HepG2 (cell line): ENCODE measurements at regions not wholly inside any gene's neighbourhood (a gene's known extent, or its start where the extent isn't known, plus 50 kb on each side); places are given as distances from the start of the nearest gene placed in this dataset.

Experiments used
- ATAC-seq: fragments of 200-7000 bp; cut with Tn5 transposase; 3 replicates; pipeline ENCODE4 v1.9.1; 2020; ENCODE audit warnings: mild to moderate bottlenecking, moderate library complexity
- BruUV-seq: library from RNA; stranded (reverse); fragments of 400-500 nt; replicated peaks from 2 replicates; lab custom pipeline; 2021; lab: Mats Ljungman, UMichigan
- CTCF ChIA-PET: fragments of 300-600 bp; formaldehyde crosslinking; extraction: SDS; loops from one replicate; lab custom pipeline; 2021; ENCODE audit warnings: low total read pairs, inconsistent platforms, low intra/inter-chr PET ratio; lab: Yijun Ruan, JAX
- POLR2A ChIA-PET: fragments of 350-600 bp; sonication (Branson Sonifier 250); formaldehyde crosslinking; loops from one replicate; lab custom pipeline; 2020; ENCODE audit warnings: antibody characterized with exemption, inconsistent platforms; lab: Yijun Ruan, JAX
- DNase-seq: peaks from one replicate; pipeline ENCODE4 v3.0.0-alpha.2; 2015; ENCODE audit warnings: low spot score
- FAIRE-seq: peaks from 3 replicates; lab custom pipeline; 2011; peaks lifted over from hg19 to GRCh38; lab: Jason Lieb, UNC
- H2AFZ ChIP-seq: one replicate; pipeline ENCODE4 v1.6.1; 2011; ENCODE audit warnings: low read length, inconsistent platforms
- H3K27ac ChIP-seq: fragments of 300-600 bp; 3 replicates; pipeline ENCODE4 v1.8.0; 2011; ENCODE audit warnings: mixed run types, mild to moderate bottlenecking, mixed read lengths, low read length, inconsistent platforms; ENCODE audit not compliant: insufficient read depth; ENCODE audit errors: extremely low read length
- H3K27me3 ChIP-seq, 2 experiments: fragments of 200-600 bp in 1 of 2; 2 replicates in 1 of 2; 3 replicates in 1 of 2; pipeline versions ENCODE4 v1.6.0 to v1.8.0; 2011; ENCODE audit warnings: low read length in 2 of 2, mild to moderate bottlenecking in 2 of 2, moderate library complexity in 2 of 2, inconsistent platforms in 1 of 2; ENCODE audit not compliant: insufficient read depth in 2 of 2, control insufficient read depth in 1 of 2
- H3K36me3 ChIP-seq, 2 experiments: fragments of 200-600 bp in 1 of 2; replicated peaks in 1 of 2; 2 replicates in 1 of 2; 3 replicates in 1 of 2; pipeline versions ENCODE4 v1.5.1 to v1.8.0; 2011; ENCODE audit warnings: low read length in 2 of 2, inconsistent platforms in 1 of 2; ENCODE audit not compliant: insufficient read depth in 2 of 2, control insufficient read depth in 1 of 2
- H3K4me1 ChIP-seq: 2 replicates; pipeline ENCODE4 v1.5.1; 2012; ENCODE audit warnings: low read length, inconsistent platforms; ENCODE audit not compliant: insufficient read depth
- H3K4me2 ChIP-seq: 2 replicates; pipeline ENCODE4 v1.6.0; 2011; ENCODE audit warnings: low read depth, low read length, inconsistent platforms
- H3K4me3 ChIP-seq, 3 experiments: fragments of 200-600 bp in 1 of 3; sonication (generic), shearing (Covaris generic) in 1 of 3; replicated peaks in 1 of 3; 2 replicates each; pipeline ENCODE4 v1.5.1; 2011 to 2016; ENCODE audit warnings: low read length in 3 of 3, inconsistent platforms in 2 of 3, low read depth in 2 of 3, mild to moderate bottlenecking in 2 of 3, control low read depth in 1 of 3, mixed read lengths in 1 of 3; ENCODE audit not compliant: insufficient read depth in 1 of 3
- H3K79me2 ChIP-seq: one replicate; pipeline ENCODE4 v1.6.1; 2011; ENCODE audit warnings: low read length, inconsistent platforms; ENCODE audit not compliant: insufficient read depth
- H3K9ac ChIP-seq: 2 replicates; pipeline ENCODE4 v1.6.0; 2011; ENCODE audit warnings: mild to moderate bottlenecking, low read depth, low read length, inconsistent platforms; ENCODE audit not compliant: insufficient read depth
- H3K9me3 ChIP-seq: 2 replicates; pipeline ENCODE4 v1.5.1; 2012; ENCODE audit warnings: mild to moderate bottlenecking, low read length
- H4K20me1 ChIP-seq: 2 replicates; pipeline ENCODE4 v1.6.0; 2011; ENCODE audit warnings: inconsistent platforms, mild to moderate bottlenecking, low read length, moderate library complexity; ENCODE audit not compliant: insufficient read depth
- ATAD3A ChIP-seq: sonication (generic); formaldehyde crosslinking; IDR thresholded peaks from 2 replicates; pipeline ENCODE4 v1.4.0; 2020; ENCODE audit warnings: missing genetic modification reagents
- ATF7 ChIP-seq, 2 experiments: fragments of 450-650 bp in 1 of 2; sonication (generic) in 1 of 2; formaldehyde crosslinking in 1 of 2; IDR thresholded peaks; 2 replicates each; pipeline versions ENCODE4 v1.4.0 to v1.6.1; 2016 to 2020; ENCODE audit warnings: antibody characterized with exemption in 1 of 2, mild to moderate bottlenecking in 1 of 2, missing genetic modification reagents in 1 of 2
- CREB1 ChIP-seq, 2 experiments: fragments of 450-650 bp in 1 of 2; IDR thresholded peaks; 2 replicates each; pipeline ENCODE4 v1.6.1; 2016 to 2017; ENCODE audit warnings: control low read depth in 1 of 2, mild to moderate bottlenecking in 1 of 2, missing compliant biosample characterization in 1 of 2, missing genetic modification characterization in 1 of 2
- HDAC6 ChIP-seq: fragments of 200-600 bp; sonication (generic); IDR thresholded peaks from 2 replicates; pipeline ENCODE4 v1.7.0; 2017; ENCODE audit warnings: mild to moderate bottlenecking, antibody characterized with exemption, low read length, low read depth
- HNRNPLL ChIP-seq: fragments of 200-400 bp; formaldehyde crosslinking; IDR thresholded peaks from 2 replicates; pipeline ENCODE4 v1.6.1; 2017; ENCODE audit warnings: mild to moderate bottlenecking, low read depth, low read length; ENCODE audit not compliant: poor library complexity, severe bottlenecking
- KLF13 ChIP-seq: sonication (generic); formaldehyde crosslinking; IDR thresholded peaks from 2 replicates; pipeline ENCODE4 v1.4.0; 2020; ENCODE audit warnings: mild to moderate bottlenecking, missing genetic modification reagents
- POLR2AphosphoS2 ChIP-seq: IDR thresholded peaks from 2 replicates; pipeline ENCODE4 v1.6.1; 2011; ENCODE audit warnings: low read depth, low read length, improper control_type of control experiment
- REXO4 ChIP-seq: sonication (generic); formaldehyde crosslinking; IDR thresholded peaks from 2 replicates; pipeline ENCODE4 v1.8.0; 2022; ENCODE audit warnings: missing genetic modification reagents, mild to moderate bottlenecking, borderline replicate concordance
- SKIL ChIP-seq: sonication (generic); formaldehyde crosslinking; IDR thresholded peaks from 2 replicates; pipeline ENCODE4 v1.8.0; 2022; ENCODE audit warnings: missing genetic modification reagents, mild to moderate bottlenecking, moderate library complexity, borderline replicate concordance
- THRA ChIP-seq: sonication (generic); formaldehyde crosslinking; IDR thresholded peaks from 2 replicates; pipeline ENCODE4 v1.4.0; 2020; ENCODE audit warnings: missing genetic modification reagents, borderline replicate concordance
- ZNF232 ChIP-seq: sonication (generic); formaldehyde crosslinking; IDR thresholded peaks from 2 replicates; pipeline ENCODE4 v1.4.0; 2020; ENCODE audit warnings: missing genetic modification reagents, borderline replicate concordance
- ZNF83 ChIP-seq: sonication (generic); formaldehyde crosslinking; IDR thresholded peaks from 2 replicates; pipeline ENCODE4 v1.4.0; 2020; ENCODE audit warnings: missing genetic modification reagents, mild to moderate bottlenecking, borderline replicate concordance
- WGBS: methylation state at CpG from one replicate; pipeline ENCODE4 v1.1.6; 2017; ENCODE audit warnings: low lambda C conversion rate; 5-methylcytosine and 5-hydroxymethylcytosine counted together
- in situ Hi-C: cut with HindIII; loops from 2 replicates; pipeline ENCODE4 v1.10.0; 2017; ENCODE audit warnings: low pct_unique_long_range_greater_than_20kb; ENCODE audit not compliant: extremely low pct_ligation_motif_present
- intact Hi-C: fragments of 100-400 bp; cut with micrococcal nuclease; formaldehyde crosslinking; loops from one replicate; pipeline ENCODE4 v1.10.0; 2022; ENCODE audit not compliant: unreplicated experiment

- no peak for ATAC-seq
- H2AFZ ChIP-seq: no peak overlapping the region
- WGBS: 34% methylated on average over 8 of the region's 9 CpGs
- TF ChIP-seq ATF7 (IDR thresholded peaks at IDR 0.05) (peak; percentile 89), ATF7 (CRISPR knock-in tag; IDR thresholded peaks at IDR 0.05) (no peak), THRA (CRISPR knock-in tag) (no peak), CREB1 (IDR thresholded peaks at IDR 0.05) (peak; percentile 50; the same call in 1 of the 2 replicates), CREB1 (CRISPR knock-in tag; IDR thresholded peaks at IDR 0.05) (no peak)
- TF ChIP-seq, all 625 proteins: peak for 2
- DNase-seq (no peak), FAIRE-seq (no peak)
- no peak overlapping the region for H3K4me2 ChIP-seq
- H3K9ac ChIP-seq: no peak overlapping the region
- no peaks in the 10 kb centered on the region for H3K79me2 ChIP-seq
- H3K4me1 ChIP-seq: no peaks in the 10 kb centered on the region
- intact Hi-C loops (no loop called here), in situ Hi-C loops (no loop called here)
- BruUV-seq: no TSS peak
- no peak overlapping the region for H3K4me3 ChIP-seq
- no peak overlapping the region for H3K27ac ChIP-seq
- H3K36me3 ChIP-seq: no peaks in the 10 kb centered on the region
- ChIA-PET CTCF (no interaction called here), POLR2A (no interaction called here)
- peaks cover 0 to 15% of the 10 kb centered on the region in 2 experiments; a peak in 2 of 5 replicates for H3K27me3 ChIP-seq
- no peaks in the 10 kb centered on the region for H3K9me3 ChIP-seq
- H4K20me1 ChIP-seq: no peaks in the 10 kb centered on the region
These were observed 494.6 kb downstream of the ENC1 start for GRCh38 chr5:74145951-74146350.

GRCh38 chr5:74143721-74144330 is 496.7 kb downstream of the ENC1 start:
- Histone ChIP-seq H3K4me3 (no peak overlapping the region), H4K20me1 (no peaks in the 10 kb centered on the region), H3K27ac (no peak overlapping the region), H3K79me2 (no peaks in the 10 kb centered on the region), H3K4me2 (no peak overlapping the region), H2AFZ (no peak overlapping the region), H3K4me1 (no peaks in the 10 kb centered on the region), H3K9me3 (no peaks in the 10 kb centered on the region), H3K36me3 (no peaks in the 10 kb centered on the region), H3K9ac (no peak overlapping the region), H3K27me3 (peaks cover 0 to 15% of the 10 kb centered on the region in 2 experiments; a peak in 2 of 5 replicates)
- POLR2A ChIA-PET: no interaction called here
- ATAC-seq (no peak), DNase-seq (no peak), FAIRE-seq (no peak)
- intact Hi-C loops: no loop called here
- 64% methylated on average over 16 of the region's 16 CpGs for WGBS
- CTCF ChIA-PET: no interaction called here
- in situ Hi-C loops: no loop called here
- no TSS peak for BruUV-seq
- TF ChIP-seq SKIL: no peak
- TF ChIP-seq KLF13: no peak
- TF ChIP-seq ZNF232 (CRISPR knock-in tag): no peak
- no peak for TF ChIP-seq ATAD3A (CRISPR knock-in tag)
- TF ChIP-seq REXO4 (CRISPR knock-in tag): no peak
- TF ChIP-seq ZNF83 (CRISPR knock-in tag): no peak
- TF ChIP-seq HNRNPLL: no peak
- TF ChIP-seq HDAC6: no peak
- no peak for TF ChIP-seq POLR2AphosphoS2
